Stimulated activated CD4-positive, alpha-beta T cell treated with anti-CD3 and anti-CD28 coated beads, Interleukin-1b, Interleukin-23, amount 100 ng/mL, for 1 hour (primary cell): ENCODE measurements at regions not wholly inside any gene's neighbourhood (a gene's known extent, or its start where the extent isn't known, plus 50 kb on each side); places are given as distances from the start of the nearest gene placed in this dataset.

Experiments used
- DNase-seq, 2 donors: peaks; one replicate each; pipeline ENCODE4 v3.0.0-alpha.2; 2020; ENCODE audit warnings: low read depth in 2 of 2

GRCh38 chr10:2445370-2445769, 622.0 kb upstream of the PFKP start:
- no peak for DNase-seq

GRCh38 chr10:2439983-2440382, 627.4 kb upstream of the PFKP start:
- DNase-seq: no peak

- DNase-seq: no peak
These were observed 628.3 kb upstream of the PFKP start for GRCh38 chr10:2439000-2439399.

- no peak for DNase-seq
These were observed 629.0 kb upstream of the PFKP start for GRCh38 chr10:2438248-2438939.

- no peak for DNase-seq
These were observed 630.4 kb upstream of the PFKP start for GRCh38 chr10:2436933-2437332.

- no peak for DNase-seq
These were observed 635.4 kb upstream of the PFKP start for GRCh38 chr10:2431961-2432360.

GRCh38 chr10:2427412-2427811, 639.9 kb upstream of the PFKP start:
- DNase-seq: no peak

- DNase-seq: no peak
These were observed 642.0 kb upstream of the PFKP start for GRCh38 chr10:2425320-2425719.

- no peak for DNase-seq
These were observed 652.8 kb upstream of the PFKP start for GRCh38 chr10:2414562-2414961.

- DNase-seq: no peak
These were observed 653.3 kb upstream of the PFKP start for GRCh38 chr10:2414039-2414438.

- no peak for DNase-seq
These were observed 657.3 kb upstream of the PFKP start for GRCh38 chr10:2410049-2410448.

GRCh38 chr10:2401459-2401858, 664.1 kb upstream of the ADARB2 start:
- DNase-seq: no peak

GRCh38 chr10:2399482-2399881, 662.2 kb upstream of the ADARB2 start:
- no peak for DNase-seq

- no peak for DNase-seq
These were observed 655.0 kb upstream of the ADARB2 start for GRCh38 chr10:2392145-2392812.

- no peak for DNase-seq
These were observed 650.3 kb upstream of the ADARB2 start for GRCh38 chr10:2387672-2388071.

GRCh38 chr10:2387261-2387660, 649.9 kb upstream of the ADARB2 start:
- no peak for DNase-seq

- no peak for DNase-seq
These were observed 642.9 kb upstream of the ADARB2 start for GRCh38 chr10:2380218-2380617.

GRCh38 chr10:2367083-2367482, 629.8 kb upstream of the ADARB2 start:
- DNase-seq: no peak

GRCh38 chr10:2366264-2366931, 629.1 kb upstream of the ADARB2 start:
- no peak for DNase-seq

- DNase-seq: no peak
These were observed 625.0 kb upstream of the ADARB2 start for GRCh38 chr10:2362331-2362730.

- no peak for DNase-seq
These were observed 621.3 kb upstream of the ADARB2 start for GRCh38 chr10:2358586-2358985.

GRCh38 chr10:2356670-2357069, 619.3 kb upstream of the ADARB2 start:
- no peak for DNase-seq

GRCh38 chr10:2351566-2351965, 614.2 kb upstream of the ADARB2 start:
- DNase-seq: no peak
